Tibial nerve (tissue), 4 donors: ENCODE measurements at regions not wholly inside any gene's neighbourhood (a gene's known extent, or its start where the extent isn't known, plus 50 kb on each side); places are given as distances from the start of the nearest gene placed in this dataset.

Experiments
- EP300 ChIP-seq, 2 donors: sonication (generic); formaldehyde crosslinking; IDR thresholded peaks; one replicate each; pipeline ENCODE4 v1.6.1; 2017; ENCODE audit warnings: antibody characterized with exemption in 2 of 2, mild to moderate bottlenecking in 1 of 2
- POLR2A ChIP-seq, 2 donors: fragments of 450-650 bp; IDR thresholded peaks; one replicate each; pipeline ENCODE4 v1.6.1; 2017; ENCODE audit warnings: antibody characterized with exemption in 2 of 2, mild to moderate bottlenecking in 2 of 2, moderate library complexity in 2 of 2
- TF ChIP-seq, protein P1 (sequence below), 5 experiments: fragments of 200-600 bp in 3 of 5; fragments of 450-650 bp in 2 of 5; sonication (generic) in 3 of 5; IDR thresholded peaks; one replicate each; pipeline ENCODE4 v1.5.1; 2016 to 2019; ENCODE audit warnings: antibody characterized with exemption in 5 of 5, mild to moderate bottlenecking in 3 of 5, moderate library complexity in 2 of 5

DNA sequence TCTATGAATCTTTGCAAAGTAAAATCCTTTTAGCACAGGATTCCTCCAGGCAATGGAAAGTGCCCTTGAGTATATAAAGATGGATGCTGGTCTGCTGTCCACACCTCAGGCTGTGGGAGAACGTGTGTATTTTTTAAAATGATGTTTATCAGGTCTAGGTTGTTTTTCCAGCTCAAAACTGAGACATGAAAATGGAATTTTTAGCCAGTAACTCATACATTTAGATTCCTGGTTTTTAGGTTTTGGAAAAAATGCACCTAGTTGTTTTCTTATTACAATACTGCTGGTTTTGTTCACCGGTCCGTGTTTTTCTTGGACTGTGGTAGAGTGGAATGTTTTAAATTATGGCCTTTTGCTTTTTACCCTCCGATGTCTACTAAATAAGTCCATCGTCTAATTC is 554.7 kb downstream of the SOX6 start:
- TF ChIP-seq EP300 (IDR thresholded peaks at IDR 0.05) (no peak), POLR2A (IDR thresholded peaks at IDR 0.05) (no peak)
- TF ChIP-seq, protein P1, sequence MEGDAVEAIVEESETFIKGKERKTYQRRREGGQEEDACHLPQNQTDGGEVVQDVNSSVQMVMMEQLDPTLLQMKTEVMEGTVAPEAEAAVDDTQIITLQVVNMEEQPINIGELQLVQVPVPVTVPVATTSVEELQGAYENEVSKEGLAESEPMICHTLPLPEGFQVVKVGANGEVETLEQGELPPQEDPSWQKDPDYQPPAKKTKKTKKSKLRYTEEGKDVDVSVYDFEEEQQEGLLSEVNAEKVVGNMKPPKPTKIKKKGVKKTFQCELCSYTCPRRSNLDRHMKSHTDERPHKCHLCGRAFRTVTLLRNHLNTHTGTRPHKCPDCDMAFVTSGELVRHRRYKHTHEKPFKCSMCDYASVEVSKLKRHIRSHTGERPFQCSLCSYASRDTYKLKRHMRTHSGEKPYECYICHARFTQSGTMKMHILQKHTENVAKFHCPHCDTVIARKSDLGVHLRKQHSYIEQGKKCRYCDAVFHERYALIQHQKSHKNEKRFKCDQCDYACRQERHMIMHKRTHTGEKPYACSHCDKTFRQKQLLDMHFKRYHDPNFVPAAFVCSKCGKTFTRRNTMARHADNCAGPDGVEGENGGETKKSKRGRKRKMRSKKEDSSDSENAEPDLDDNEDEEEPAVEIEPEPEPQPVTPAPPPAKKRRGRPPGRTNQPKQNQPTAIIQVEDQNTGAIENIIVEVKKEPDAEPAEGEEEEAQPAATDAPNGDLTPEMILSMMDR (IDR thresholded peaks at IDR 0.05) = no peak
